ENCODE measurements at regions not wholly inside any gene's neighbourhood (a gene's known extent, or its start where the extent isn't known, plus 50 kb on each side); places are given as distances from the start of the nearest gene placed in this dataset.

GRCh38 chr15:70281811-70282307 is 184.1 kb upstream of the TLE3 start:
- TF ChIP-seq, protein P1, sequence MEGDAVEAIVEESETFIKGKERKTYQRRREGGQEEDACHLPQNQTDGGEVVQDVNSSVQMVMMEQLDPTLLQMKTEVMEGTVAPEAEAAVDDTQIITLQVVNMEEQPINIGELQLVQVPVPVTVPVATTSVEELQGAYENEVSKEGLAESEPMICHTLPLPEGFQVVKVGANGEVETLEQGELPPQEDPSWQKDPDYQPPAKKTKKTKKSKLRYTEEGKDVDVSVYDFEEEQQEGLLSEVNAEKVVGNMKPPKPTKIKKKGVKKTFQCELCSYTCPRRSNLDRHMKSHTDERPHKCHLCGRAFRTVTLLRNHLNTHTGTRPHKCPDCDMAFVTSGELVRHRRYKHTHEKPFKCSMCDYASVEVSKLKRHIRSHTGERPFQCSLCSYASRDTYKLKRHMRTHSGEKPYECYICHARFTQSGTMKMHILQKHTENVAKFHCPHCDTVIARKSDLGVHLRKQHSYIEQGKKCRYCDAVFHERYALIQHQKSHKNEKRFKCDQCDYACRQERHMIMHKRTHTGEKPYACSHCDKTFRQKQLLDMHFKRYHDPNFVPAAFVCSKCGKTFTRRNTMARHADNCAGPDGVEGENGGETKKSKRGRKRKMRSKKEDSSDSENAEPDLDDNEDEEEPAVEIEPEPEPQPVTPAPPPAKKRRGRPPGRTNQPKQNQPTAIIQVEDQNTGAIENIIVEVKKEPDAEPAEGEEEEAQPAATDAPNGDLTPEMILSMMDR (conservative IDR thresholded peaks at IDR 0.05; ENCODE audit: low read length), result no peak
- no peak for TF ChIP-seq EZH2phosphoT487 (IDR thresholded peaks at IDR 0.05; ENCODE audit: borderline replicate concordance, low read depth, low read length)

Data from OCI-LY7 (cell line).